ENCODE measurements at regions not wholly inside any gene's neighbourhood (a gene's known extent, or its start where the extent isn't known, plus 50 kb on each side); places are given as distances from the start of the nearest gene placed in this dataset.
A peak's percentile ranks its signal among the peaks of the same experiment; 100 is the strongest.
"Not testable (repeated sequence)": the region's sequence is repeated elsewhere in the genome, so short reads cannot be mapped to it uniquely, and the experiment has no call there.

DNA sequence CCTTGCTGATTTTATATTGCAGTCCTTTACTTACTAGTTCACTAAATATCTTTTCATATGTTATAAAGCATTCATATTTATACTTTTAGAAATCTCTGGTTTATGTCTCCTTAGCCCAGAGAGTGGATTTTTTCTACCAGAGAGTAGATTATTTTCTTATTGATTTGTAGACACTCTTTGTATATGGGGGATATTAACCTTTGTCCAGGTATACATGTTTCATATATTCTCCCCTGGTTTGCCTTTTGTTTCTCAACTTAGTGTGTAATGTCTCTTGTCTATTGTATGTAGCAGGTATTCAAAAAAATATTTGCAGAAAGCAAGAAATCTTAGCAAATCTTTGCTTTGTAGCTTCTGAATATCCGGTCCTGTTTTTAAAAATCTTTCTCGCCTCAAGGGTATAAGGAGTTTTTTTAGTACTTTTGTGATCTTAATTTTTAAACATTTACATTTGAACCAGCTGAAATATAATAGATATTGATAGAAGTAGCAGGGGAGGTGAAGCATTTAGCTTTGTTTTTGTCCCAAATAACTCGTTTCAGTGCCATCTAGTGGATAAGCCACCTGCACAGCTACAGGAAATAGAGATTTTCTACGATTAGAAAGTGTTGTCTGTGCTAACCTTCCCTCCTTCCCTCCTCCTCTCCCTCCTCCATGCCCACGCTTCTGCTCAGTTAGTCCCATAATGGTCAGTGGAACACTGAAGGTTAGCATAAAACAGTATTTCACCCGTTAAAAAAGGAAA is 97.0 kb downstream of the PHETA1 start:
- peak in 3 of 4 experiments; percentile 32 to 60 (median 42) for DNase-seq

- DNase-seq = no peak
These were observed 98.1 kb downstream of the PHETA1 start for GRCh38 chr12:111270774-111271173.

DNA sequence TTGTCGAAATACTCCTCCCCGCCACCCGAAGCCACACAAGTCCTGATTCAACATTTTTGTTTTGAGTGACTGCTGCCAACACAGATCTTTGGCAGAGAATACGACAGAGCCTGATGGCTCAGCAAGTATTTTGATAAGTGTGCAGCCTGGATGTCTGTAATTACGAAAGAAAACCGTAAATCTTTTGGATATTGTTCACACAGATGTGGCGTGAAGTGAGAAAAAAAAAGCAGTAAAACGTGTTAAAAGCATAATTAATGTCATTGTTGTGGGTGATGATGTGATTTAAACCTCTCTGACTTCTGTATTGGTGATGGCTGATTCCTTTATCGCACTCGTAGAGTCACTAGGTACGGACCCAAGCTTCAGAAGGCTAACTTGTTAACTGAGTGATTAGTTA is 98.7 kb downstream of the PHETA1 start:
- DNase-seq = no peak

DNA sequence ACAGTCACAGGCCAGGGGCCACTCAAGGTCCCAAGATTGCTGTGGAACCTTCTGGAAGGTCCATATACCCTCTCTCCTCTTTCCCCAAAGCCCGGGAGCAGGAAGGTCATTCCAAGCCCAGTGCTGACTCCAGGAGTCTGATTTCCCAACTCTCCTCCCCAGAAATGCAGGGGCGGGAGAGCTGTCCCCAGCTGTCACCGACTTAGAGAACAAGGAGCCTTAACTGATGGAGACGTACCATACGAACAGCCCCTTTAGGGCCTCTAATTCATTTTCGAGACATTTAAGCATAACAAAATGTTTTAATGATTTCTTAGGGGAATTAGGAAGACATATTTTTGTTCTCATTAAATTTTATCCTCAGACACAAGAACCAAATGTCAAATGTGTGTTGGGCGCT is 99.2 kb downstream of the PHETA1 start:
- DNase-seq = no peak

DNA sequence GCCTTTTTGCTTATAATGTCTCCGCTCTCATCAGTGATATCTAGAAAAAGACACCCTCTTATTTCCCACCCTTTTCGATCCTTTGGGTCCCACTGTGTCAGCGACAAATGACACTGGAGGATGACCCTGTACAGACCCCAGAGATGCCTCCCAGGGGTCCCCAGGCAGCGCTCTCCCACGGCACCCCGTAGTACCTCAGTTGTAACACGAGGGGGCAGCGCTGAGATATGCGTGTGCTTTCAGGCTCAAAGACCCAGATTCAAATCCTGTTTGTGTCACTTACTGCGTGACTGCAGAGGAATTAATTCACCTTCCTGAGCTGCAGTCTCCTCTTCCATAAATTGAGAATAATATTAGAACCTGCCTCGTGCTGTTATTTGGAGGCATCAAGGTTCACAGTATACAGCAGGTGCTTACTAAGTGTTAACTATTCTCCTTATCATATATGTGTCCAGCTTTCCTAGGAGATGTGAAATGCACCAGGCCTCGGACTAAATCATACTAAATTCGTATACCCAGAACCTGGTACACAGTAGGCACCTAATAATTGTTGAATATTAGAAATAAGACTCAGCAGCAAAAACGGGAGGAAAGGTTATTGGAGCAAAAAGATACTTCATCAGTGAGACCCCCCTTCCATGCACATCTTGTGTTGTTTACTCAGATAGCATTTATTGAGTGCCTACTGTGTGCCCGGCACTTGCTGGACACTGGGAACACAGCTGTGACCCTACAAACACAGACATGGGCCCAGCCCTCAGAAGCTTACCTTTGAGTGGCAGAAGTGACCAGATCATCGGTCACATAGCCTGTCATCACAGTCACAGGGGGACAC is 99.9 kb downstream of the PHETA1 start:
- DNase-seq = peak in 3 of 4 experiments; percentile 19 to 45 (median 38)

DNA sequence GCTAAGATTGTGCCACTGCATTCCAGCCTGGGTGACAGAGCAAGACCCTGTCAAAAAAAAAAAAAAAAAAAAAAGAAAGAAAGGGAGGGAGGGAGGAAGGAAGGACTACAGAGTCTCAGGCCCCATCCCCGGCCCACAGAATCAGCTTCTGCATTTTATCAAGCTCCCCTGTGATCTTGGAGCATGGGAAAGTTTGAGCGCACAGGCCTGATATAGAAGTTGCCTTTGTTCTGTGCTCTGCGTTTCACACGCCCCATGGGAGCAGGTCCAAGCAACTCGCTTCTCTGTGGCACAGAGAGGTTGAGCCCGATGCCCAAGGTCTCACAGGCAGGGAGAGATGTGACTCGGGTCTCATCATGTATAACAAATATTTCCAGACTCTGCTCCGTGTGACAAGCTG is 101.8 kb downstream of the PHETA1 start:
- peak; percentile 31 to 70 (median 44) for DNase-seq

GRCh38 chr12:111261911-111262676 is 106.8 kb downstream of the PHETA1 start:
- peak; percentile 44 to 67 (median 59) for DNase-seq

GRCh38 chr12:111260732-111261131 is 108.2 kb downstream of the PHETA1 start:
- DNase-seq = no peak

DNA sequence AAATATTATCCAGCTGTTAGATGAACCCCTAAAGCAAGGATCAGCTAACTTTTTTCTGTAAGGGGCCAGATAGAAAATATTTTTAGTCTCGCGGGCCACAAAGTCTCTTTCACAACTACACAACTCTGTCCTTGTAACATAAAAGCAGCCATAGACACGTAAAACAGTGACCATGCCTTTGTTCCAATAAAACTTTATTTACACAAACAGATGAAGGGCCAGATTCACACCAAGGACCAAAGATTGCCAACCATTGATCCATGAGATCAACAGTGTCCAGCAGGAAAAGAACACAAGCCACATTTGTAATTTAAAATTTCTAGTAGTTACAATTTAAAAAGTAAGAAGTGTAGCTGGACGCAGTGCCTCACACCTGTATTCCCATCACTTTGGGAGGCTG is 109.7 kb downstream of the PHETA1 start:
- DNase-seq = no peak

DNA sequence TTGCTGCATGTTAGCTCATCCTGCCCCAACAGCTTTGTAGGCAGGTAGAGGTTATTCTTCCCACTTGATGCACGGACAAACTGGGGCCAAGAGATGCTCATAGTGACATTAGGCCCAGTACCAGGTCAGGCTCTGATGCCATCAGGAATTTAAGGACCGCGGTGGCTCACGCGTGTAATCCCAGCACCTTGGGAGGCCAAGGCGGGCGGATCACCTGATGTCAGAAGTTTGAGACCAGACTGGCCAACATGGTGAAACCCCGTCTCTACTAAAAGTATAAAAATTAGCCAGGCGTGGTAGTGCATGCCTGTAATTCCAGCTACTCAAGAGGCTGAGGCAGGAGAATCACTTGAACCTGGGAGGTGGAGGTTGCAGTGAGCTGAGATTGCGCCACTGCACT is 110.8 kb downstream of the PHETA1 start:
- DNase-seq = not testable (repeated sequence)

- DNase-seq = no peak
These were observed 111.4 kb downstream of the PHETA1 start for GRCh38 chr12:111257435-111257902.

GRCh38 chr12:111256629-111257434 is 112.1 kb downstream of the PHETA1 start:
- no peak for DNase-seq

- no peak for DNase-seq
These were observed 113.6 kb downstream of the PHETA1 start for GRCh38 chr12:111255261-111255660.

DNA sequence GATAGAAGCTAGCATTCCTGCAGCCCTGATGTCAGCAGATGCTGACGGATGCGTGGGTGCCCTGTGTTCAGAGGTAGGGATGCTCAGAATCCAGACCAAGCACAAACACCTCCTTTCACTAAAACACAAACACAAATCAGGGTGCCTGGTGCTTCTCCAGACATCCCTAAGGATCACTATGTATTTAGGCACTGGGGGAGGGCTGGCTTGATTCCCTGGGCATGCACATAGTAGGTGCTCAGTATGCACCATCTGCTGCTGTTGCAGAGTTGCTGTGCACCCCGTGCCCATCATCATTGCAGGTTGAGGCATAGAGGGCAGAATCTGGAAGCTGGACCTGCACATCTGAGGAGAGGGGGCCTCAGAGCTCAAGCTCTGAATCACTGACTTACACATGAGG is 114.8 kb downstream of the PHETA1 start:
- DNase-seq = no peak

DNA sequence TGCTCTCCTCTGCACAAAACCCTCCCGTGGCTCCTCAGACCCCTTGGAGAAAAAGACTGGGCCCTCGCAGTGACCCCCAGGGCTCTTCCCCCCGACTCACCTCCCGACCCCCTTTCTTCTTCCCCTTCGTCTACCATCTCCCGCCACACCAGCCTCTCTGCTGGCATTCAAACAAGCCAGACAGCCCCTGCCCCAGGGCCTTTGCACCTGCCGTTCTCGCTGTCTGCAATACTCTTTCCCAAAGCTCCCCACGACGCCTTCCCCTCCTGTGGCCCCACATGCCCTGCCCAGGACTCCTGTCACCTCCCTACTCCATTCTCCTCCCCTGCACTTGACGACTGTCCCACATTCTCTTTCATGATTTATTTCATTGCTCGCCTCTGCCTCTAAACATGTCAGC is 115.7 kb downstream of the PHETA1 start:
- no peak for DNase-seq

- no peak for DNase-seq
These were observed 117.1 kb downstream of the PHETA1 start for GRCh38 chr12:111251787-111252186.

DNA sequence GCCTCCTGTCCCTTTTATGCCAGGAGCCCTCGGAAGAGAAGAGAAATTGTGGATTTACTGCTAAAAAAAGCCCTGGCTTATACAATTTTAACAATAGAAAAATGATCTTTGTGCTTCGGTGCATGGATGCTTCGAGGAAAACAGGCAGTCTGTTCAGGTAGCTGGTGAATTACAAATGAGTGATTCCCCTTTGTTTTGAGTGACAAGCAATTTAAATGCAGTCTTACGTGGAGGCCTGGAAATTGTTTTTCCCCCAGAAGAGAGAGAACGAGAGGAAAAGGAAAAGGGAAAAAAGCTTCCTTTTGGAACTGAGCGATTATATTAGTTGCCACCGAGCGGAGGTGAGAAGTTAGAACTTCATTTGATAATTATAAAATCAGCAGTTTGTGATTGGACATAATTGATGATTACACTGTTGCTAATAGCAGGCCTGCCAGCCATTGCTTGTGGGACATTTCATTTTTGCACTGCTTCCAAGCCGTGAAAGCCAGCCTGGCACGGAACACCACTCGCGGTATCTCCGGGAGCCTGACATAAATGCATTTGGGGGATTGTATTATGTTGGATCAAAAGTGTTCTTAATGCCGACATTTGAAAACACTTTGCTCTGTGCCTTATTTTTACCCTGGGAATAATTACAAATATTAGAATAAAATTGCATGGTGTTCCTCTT is 117.7 kb downstream of the PHETA1 start:
- DNase-seq = no peak

DNA sequence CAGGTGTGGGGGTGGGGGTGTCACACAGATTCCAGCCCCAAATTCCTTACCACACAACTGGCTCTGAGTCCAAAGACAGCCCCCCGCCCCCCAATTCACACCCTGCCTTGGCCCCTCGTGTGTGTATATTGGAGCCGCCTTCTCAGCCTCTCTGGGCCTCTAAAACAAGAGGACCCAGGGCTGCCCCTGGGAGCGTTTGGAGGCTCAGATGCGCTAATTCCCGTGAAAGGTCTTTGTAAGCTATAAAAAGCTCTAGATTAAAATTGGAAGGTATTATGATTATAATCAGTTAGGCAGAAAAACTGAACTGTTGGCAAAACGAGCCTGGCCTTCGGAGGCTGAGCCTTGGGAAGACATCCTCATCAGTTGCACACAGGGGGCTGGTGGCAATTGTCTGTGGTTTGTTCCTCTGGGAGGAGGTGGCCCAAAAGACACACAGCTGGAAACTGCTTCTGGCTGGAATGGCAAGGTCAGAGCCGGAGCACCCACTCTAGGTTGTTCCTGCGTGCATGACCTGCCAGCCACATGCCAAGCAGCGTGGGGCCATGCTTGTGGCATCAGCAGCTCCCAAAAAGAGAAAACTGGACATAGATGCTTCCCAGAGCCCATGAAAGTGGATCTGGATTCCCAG is 118.5 kb downstream of the PHETA1 start:
- no peak for DNase-seq

GRCh38 chr12:111249757-111250156 is 119.1 kb downstream of the PHETA1 start:
- DNase-seq = no peak

DNA sequence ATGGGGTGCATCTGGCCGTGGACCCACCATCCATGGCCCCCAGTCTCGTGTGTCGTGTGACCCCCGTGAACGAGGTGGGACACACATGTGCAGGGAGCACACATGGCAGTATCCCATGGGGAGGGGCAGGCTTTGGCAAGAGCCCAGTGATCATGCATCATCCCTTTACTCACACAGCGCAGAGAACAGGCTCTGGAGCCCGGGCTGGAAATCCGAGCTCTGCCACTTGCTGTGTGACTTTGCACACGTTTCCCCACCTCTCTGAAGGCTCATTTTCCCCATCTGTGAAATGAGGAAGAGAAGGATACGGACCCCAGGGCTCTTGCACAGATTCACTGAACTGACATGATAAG is 119.9 kb downstream of the PHETA1 start:
- no peak for DNase-seq

All from suppressor macrophage (primary cell).